Karpas-422 (cell line): ENCODE measurements at regions not wholly inside any gene's neighbourhood (a gene's known extent, or its start where the extent isn't known, plus 50 kb on each side); places are given as distances from the start of the nearest gene placed in this dataset.

Source experiments
- DNase-seq: peaks from one replicate; pipeline ENCODE4 v3.0.0-alpha.2; 2015
- H2AFZ ChIP-seq: fragments of 200-600 bp; sonication (generic); 2 replicates; pipeline ENCODE4 v1.6.1; 2014; ENCODE audit warnings: antibody characterized with exemption, low read length, mixed read lengths
- H3K27ac ChIP-seq: fragments of 200-600 bp; sonication (generic); 2 replicates; pipeline ENCODE4 v1.5.1; 2014; ENCODE audit warnings: mild to moderate bottlenecking, low read length, moderate library complexity
- H3K27me3 ChIP-seq: fragments of 200-600 bp; sonication (generic); 2 replicates; pipeline ENCODE4 v1.6.1; 2014; ENCODE audit warnings: low read length, mixed read lengths
- H3K36me3 ChIP-seq: fragments of 200-600 bp; sonication (generic); 2 replicates; pipeline ENCODE4 v1.6.1; 2014; ENCODE audit warnings: low read length, mixed read lengths; ENCODE audit not compliant: insufficient read depth
- H3K4me1 ChIP-seq: fragments of 200-600 bp; sonication (generic); 2 replicates; pipeline ENCODE4 v1.6.1; 2014; ENCODE audit warnings: mild to moderate bottlenecking, low read length, mixed read lengths
- H3K4me2 ChIP-seq: fragments of 200-600 bp; sonication (generic); 2 replicates; pipeline ENCODE4 v1.6.1; 2014; ENCODE audit warnings: low read length, low read depth, mild to moderate bottlenecking; ENCODE audit not compliant: poor library complexity, severe bottlenecking
- H3K4me3 ChIP-seq: fragments of 200-600 bp; sonication (generic); 2 replicates; pipeline ENCODE4 v1.5.1; 2014; ENCODE audit warnings: mild to moderate bottlenecking, antibody characterized with exemption, low read length, mixed read lengths
- H3K79me2 ChIP-seq: fragments of 200-600 bp; sonication (generic); 2 replicates; pipeline ENCODE4 v1.6.1; 2014; ENCODE audit warnings: mild to moderate bottlenecking, low read length, mixed read lengths
- H3K9ac ChIP-seq: fragments of 200-600 bp; sonication (generic); 2 replicates; pipeline ENCODE4 v1.6.0; 2014; ENCODE audit warnings: low read length
- H3K9me2 ChIP-seq: fragments of 200-600 bp; sonication (generic), shearing (Covaris generic); replicated peaks from 2 replicates; pipeline ENCODE4 v1.6.0; 2014; ENCODE audit warnings: mild to moderate bottlenecking, low read length, moderate library complexity; ENCODE audit not compliant: insufficient read depth
- H3K9me3 ChIP-seq: fragments of 300-700, 200-600 bp; sonication (generic); 2 replicates; pipeline ENCODE4 v1.6.1; 2014; ENCODE audit warnings: low read length, mixed read lengths
- H4K20me1 ChIP-seq: fragments of 200-600 bp; sonication (generic); 2 replicates; pipeline ENCODE4 v1.6.1; 2014; ENCODE audit warnings: mild to moderate bottlenecking, antibody characterized with exemption, low read length, low read depth; ENCODE audit not compliant: insufficient read depth

- H3K4me3 ChIP-seq, result no peak overlapping the region
- no peaks in the 10 kb centered on the region for H3K9me2 ChIP-seq
- H3K4me1 ChIP-seq, result no peaks in the 10 kb centered on the region
- no peaks in the 10 kb centered on the region for H3K79me2 ChIP-seq
- no peak overlapping the region for H3K9ac ChIP-seq
- no peak overlapping the region for H2AFZ ChIP-seq
- no peaks in the 10 kb centered on the region for H3K36me3 ChIP-seq
- no peak for DNase-seq
- no peaks in the 10 kb centered on the region for H3K27me3 ChIP-seq
- H3K27ac ChIP-seq, result no peak overlapping the region
- H3K9me3 ChIP-seq, result no peaks in the 10 kb centered on the region
- no peaks in the 10 kb centered on the region for H4K20me1 ChIP-seq
- H3K4me2 ChIP-seq, result no peak overlapping the region
Measured at GRCh38 chr5:107277485-107278125, 393.1 kb downstream of the EFNA5 start.

GRCh38 chr5:107275333-107275732 lies 395.4 kb downstream of the EFNA5 start:
- Histone ChIP-seq H3K79me2 (no peaks in the 10 kb centered on the region), H3K9ac (no peak overlapping the region), H3K4me1 (no peaks in the 10 kb centered on the region), H3K36me3 (no peaks in the 10 kb centered on the region), H2AFZ (no peak overlapping the region), H3K9me3 (no peaks in the 10 kb centered on the region), H3K4me3 (no peak overlapping the region), H3K27me3 (no peaks in the 10 kb centered on the region), H4K20me1 (no peaks in the 10 kb centered on the region), H3K4me2 (no peak overlapping the region), H3K27ac (no peak overlapping the region), H3K9me2 (no peaks in the 10 kb centered on the region)
- no peak for DNase-seq

GRCh38 chr5:107274571-107274970 lies 396.2 kb downstream of the EFNA5 start:
- H4K20me1 ChIP-seq, result no peaks in the 10 kb centered on the region
- no peaks in the 10 kb centered on the region for H3K4me1 ChIP-seq
- H3K4me2 ChIP-seq, result no peak overlapping the region
- no peaks in the 10 kb centered on the region for H3K36me3 ChIP-seq
- no peak for DNase-seq
- no peaks in the 10 kb centered on the region for H3K27me3 ChIP-seq
- H3K9ac ChIP-seq, result no peak overlapping the region
- H3K9me3 ChIP-seq, result no peaks in the 10 kb centered on the region
- no peaks in the 10 kb centered on the region for H3K79me2 ChIP-seq
- no peak overlapping the region for H3K27ac ChIP-seq
- no peaks in the 10 kb centered on the region for H3K9me2 ChIP-seq
- no peak overlapping the region for H2AFZ ChIP-seq
- no peak overlapping the region for H3K4me3 ChIP-seq

GRCh38 chr5:107272954-107273353 lies 397.8 kb downstream of the EFNA5 start:
- H3K9me3 ChIP-seq, result no peaks in the 10 kb centered on the region
- no peaks in the 10 kb centered on the region for H3K79me2 ChIP-seq
- H3K4me2 ChIP-seq, result no peak overlapping the region
- H4K20me1 ChIP-seq, result no peaks in the 10 kb centered on the region
- H3K4me1 ChIP-seq, result no peaks in the 10 kb centered on the region
- H3K27me3 ChIP-seq, result no peaks in the 10 kb centered on the region
- no peaks in the 10 kb centered on the region for H3K36me3 ChIP-seq
- H3K4me3 ChIP-seq, result no peak overlapping the region
- DNase-seq, result no peak
- no peak overlapping the region for H3K9ac ChIP-seq
- no peaks in the 10 kb centered on the region for H3K9me2 ChIP-seq
- no peak overlapping the region for H2AFZ ChIP-seq
- H3K27ac ChIP-seq, result no peak overlapping the region

GRCh38 chr5:107272509-107272908 lies 398.2 kb downstream of the EFNA5 start:
- H3K9me2 ChIP-seq, result no peaks in the 10 kb centered on the region

GRCh38 chr5:107271682-107272350 lies 398.9 kb downstream of the EFNA5 start:
- Histone ChIP-seq H3K4me3 (no peak overlapping the region), H4K20me1 (no peaks in the 10 kb centered on the region), H3K36me3 (no peaks in the 10 kb centered on the region), H3K79me2 (no peaks in the 10 kb centered on the region), H3K9me2 (no peaks in the 10 kb centered on the region), H3K9ac (no peak overlapping the region), H2AFZ (no peak overlapping the region), H3K27ac (no peak overlapping the region), H3K4me2 (no peak overlapping the region), H3K9me3 (no peaks in the 10 kb centered on the region), H3K27me3 (no peaks in the 10 kb centered on the region), H3K4me1 (no peaks in the 10 kb centered on the region)
- DNase-seq, result no peak

More at GRCh38 chr5:107272509-107272908, 398.2 kb downstream of the EFNA5 start:
- H3K4me3 ChIP-seq, result no peak overlapping the region
- DNase-seq, result no peak
- no peaks in the 10 kb centered on the region for H4K20me1 ChIP-seq
- no peak overlapping the region for H3K4me2 ChIP-seq
- H3K36me3 ChIP-seq, result no peaks in the 10 kb centered on the region
- H3K9me3 ChIP-seq, result no peaks in the 10 kb centered on the region
- H3K79me2 ChIP-seq, result no peaks in the 10 kb centered on the region
- no peaks in the 10 kb centered on the region for H3K4me1 ChIP-seq
- no peaks in the 10 kb centered on the region for H3K27me3 ChIP-seq
- H3K27ac ChIP-seq, result no peak overlapping the region
- H3K9ac ChIP-seq, result no peak overlapping the region
- no peak overlapping the region for H2AFZ ChIP-seq

- Histone ChIP-seq H3K4me3 (no peak overlapping the region), H3K9me3 (no peaks in the 10 kb centered on the region), H3K36me3 (no peaks in the 10 kb centered on the region), H3K9ac (no peak overlapping the region), H3K4me2 (no peak overlapping the region), H3K27ac (no peak overlapping the region), H3K27me3 (no peaks in the 10 kb centered on the region), H3K79me2 (no peaks in the 10 kb centered on the region), H3K9me2 (no peaks in the 10 kb centered on the region), H3K4me1 (no peaks in the 10 kb centered on the region), H2AFZ (no peak overlapping the region), H4K20me1 (no peaks in the 10 kb centered on the region)
- DNase-seq, result no peak
Measured at GRCh38 chr5:107270561-107270960, 400.2 kb downstream of the EFNA5 start.

GRCh38 chr5:107269678-107270077 lies 401.1 kb downstream of the EFNA5 start:
- no peaks in the 10 kb centered on the region for H3K4me1 ChIP-seq
- H3K27me3 ChIP-seq, result no peaks in the 10 kb centered on the region
- H3K79me2 ChIP-seq, result no peaks in the 10 kb centered on the region
- H3K27ac ChIP-seq, result no peak overlapping the region
- no peak overlapping the region for H3K9ac ChIP-seq
- H4K20me1 ChIP-seq, result no peaks in the 10 kb centered on the region
- H3K9me3 ChIP-seq, result no peaks in the 10 kb centered on the region
- DNase-seq, result no peak
- no peaks in the 10 kb centered on the region for H3K9me2 ChIP-seq
- H3K4me2 ChIP-seq, result no peak overlapping the region
- H3K36me3 ChIP-seq, result no peaks in the 10 kb centered on the region
- no peak overlapping the region for H3K4me3 ChIP-seq
- H2AFZ ChIP-seq, result no peak overlapping the region
